GM23338 (cell line): ENCODE measurements at regions not wholly inside any gene's neighbourhood (a gene's known extent, or its start where the extent isn't known, plus 50 kb on each side); places are given as distances from the start of the nearest gene placed in this dataset.

Experiments
- CREB1 ChIP-seq: fragments of 250-450 bp; sonication (Bioruptor Pico); IDR thresholded peaks from 2 replicates; pipeline ENCODE4 v1.5.0; 2020; ENCODE audit warnings: low read depth, mild to moderate bottlenecking, moderate library complexity
- EZH2 ChIP-seq: fragments of 200-600 bp; sonication (generic); IDR thresholded peaks from one replicate; pipeline ENCODE4 v1.8.0; 2017; ENCODE audit warnings: antibody characterized with exemption, mild to moderate bottlenecking, low read depth; ENCODE audit not compliant: unreplicated experiment
- EZH2phosphoT487 ChIP-seq: fragments of 200-600 bp; sonication (generic); IDR thresholded peaks from one replicate; pipeline ENCODE4 v1.8.1; 2018; ENCODE audit warnings: antibody characterized with exemption; ENCODE audit not compliant: unreplicated experiment
- JUNB ChIP-seq: IDR thresholded peaks from one replicate; pipeline ENCODE4 v1.6.1; 2016; ENCODE audit warnings: antibody characterized with exemption; ENCODE audit not compliant: unreplicated experiment
- NANOG ChIP-seq: IDR thresholded peaks from 2 replicates; pipeline ENCODE4 v1.6.1; 2016; ENCODE audit warnings: antibody characterized with exemption, borderline replicate concordance
- POLR2AphosphoS5 ChIP-seq: IDR thresholded peaks from 2 replicates; pipeline ENCODE4 v1.6.1; 2016; ENCODE audit warnings: antibody characterized with exemption, low read depth
- STAT1 ChIP-seq: IDR thresholded peaks from one replicate; pipeline ENCODE4 v1.6.1; 2016; ENCODE audit warnings: antibody characterized with exemption; ENCODE audit not compliant: unreplicated experiment
- ZNF114 ChIP-seq: fragments of 250-450 bp; sonication (Bioruptor Pico); IDR thresholded peaks from 2 replicates; pipeline ENCODE4 v1.5.0; 2020; ENCODE audit warnings: mild to moderate bottlenecking, moderate library complexity
- ZNF331 ChIP-seq: fragments of 250-450 bp; sonication (Bioruptor Pico); IDR thresholded peaks from 2 replicates; pipeline ENCODE4 v1.5.0; 2020; ENCODE audit warnings: low read depth, mild to moderate bottlenecking, moderate library complexity
- TF ChIP-seq, protein P1 (sequence below), 2 experiments: fragments of 200-600 bp in 1 of 2; sonication (generic) in 1 of 2; conservative IDR thresholded peaks; 2 replicates each; pipeline versions ENCODE4 v1.5.1 to v1.6.1; 2016 to 2017; ENCODE audit warnings: antibody characterized with exemption in 2 of 2, low read depth in 2 of 2, mild to moderate bottlenecking in 2 of 2, moderate library complexity in 1 of 2
- TF ChIP-seq, protein P2 (sequence below): IDR thresholded peaks from one replicate; pipeline ENCODE4 v1.6.1; 2018; ENCODE audit warnings: antibody characterized with exemption; ENCODE audit not compliant: unreplicated experiment
- TF ChIP-seq, protein P3 (sequence below): fragments of 250-450 bp; sonication (Bioruptor Pico); IDR thresholded peaks from 2 replicates; pipeline ENCODE4 v1.5.0; 2020; ENCODE audit warnings: mild to moderate bottlenecking, moderate library complexity
- TF ChIP-seq, protein P4 (sequence below): IDR thresholded peaks from 2 replicates; pipeline ENCODE4 v1.6.1; 2016; ENCODE audit warnings: antibody characterized with exemption

DNA sequence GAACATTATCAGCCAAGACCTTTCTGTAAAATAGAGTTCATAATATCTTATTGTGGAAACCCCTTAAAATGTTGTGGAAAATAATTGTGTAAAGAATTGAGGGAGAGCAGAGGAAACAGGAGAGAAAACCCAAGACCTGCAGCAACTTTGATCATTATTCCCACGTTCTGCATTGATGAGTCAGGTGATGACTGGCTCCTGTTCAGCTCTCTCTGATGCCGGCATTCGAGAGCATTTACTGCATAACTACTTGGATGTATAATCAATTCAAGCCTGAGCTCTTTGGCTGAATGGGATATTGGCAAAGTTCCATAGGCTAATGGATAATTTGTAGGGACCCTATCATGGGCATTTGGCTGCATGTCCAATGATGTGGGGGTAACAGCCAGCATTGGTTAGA lies 176.3 kb upstream of the ARID2 start:
- TF ChIP-seq, protein P1, sequence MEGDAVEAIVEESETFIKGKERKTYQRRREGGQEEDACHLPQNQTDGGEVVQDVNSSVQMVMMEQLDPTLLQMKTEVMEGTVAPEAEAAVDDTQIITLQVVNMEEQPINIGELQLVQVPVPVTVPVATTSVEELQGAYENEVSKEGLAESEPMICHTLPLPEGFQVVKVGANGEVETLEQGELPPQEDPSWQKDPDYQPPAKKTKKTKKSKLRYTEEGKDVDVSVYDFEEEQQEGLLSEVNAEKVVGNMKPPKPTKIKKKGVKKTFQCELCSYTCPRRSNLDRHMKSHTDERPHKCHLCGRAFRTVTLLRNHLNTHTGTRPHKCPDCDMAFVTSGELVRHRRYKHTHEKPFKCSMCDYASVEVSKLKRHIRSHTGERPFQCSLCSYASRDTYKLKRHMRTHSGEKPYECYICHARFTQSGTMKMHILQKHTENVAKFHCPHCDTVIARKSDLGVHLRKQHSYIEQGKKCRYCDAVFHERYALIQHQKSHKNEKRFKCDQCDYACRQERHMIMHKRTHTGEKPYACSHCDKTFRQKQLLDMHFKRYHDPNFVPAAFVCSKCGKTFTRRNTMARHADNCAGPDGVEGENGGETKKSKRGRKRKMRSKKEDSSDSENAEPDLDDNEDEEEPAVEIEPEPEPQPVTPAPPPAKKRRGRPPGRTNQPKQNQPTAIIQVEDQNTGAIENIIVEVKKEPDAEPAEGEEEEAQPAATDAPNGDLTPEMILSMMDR (conservative IDR thresholded peaks at IDR 0.05; ENCODE audit: low read depth in 2 of 2): no peak
- TF ChIP-seq EZH2 (no peak), POLR2AphosphoS5 (no peak), CREB1 (CRISPR knock-in tag) (no peak), EZH2phosphoT487 (no peak), ZNF114 (CRISPR knock-in tag) (no peak), STAT1 (no peak), JUNB (no peak), NANOG (no peak), ZNF331 (CRISPR knock-in tag) (no peak)
- TF ChIP-seq, protein P2, sequence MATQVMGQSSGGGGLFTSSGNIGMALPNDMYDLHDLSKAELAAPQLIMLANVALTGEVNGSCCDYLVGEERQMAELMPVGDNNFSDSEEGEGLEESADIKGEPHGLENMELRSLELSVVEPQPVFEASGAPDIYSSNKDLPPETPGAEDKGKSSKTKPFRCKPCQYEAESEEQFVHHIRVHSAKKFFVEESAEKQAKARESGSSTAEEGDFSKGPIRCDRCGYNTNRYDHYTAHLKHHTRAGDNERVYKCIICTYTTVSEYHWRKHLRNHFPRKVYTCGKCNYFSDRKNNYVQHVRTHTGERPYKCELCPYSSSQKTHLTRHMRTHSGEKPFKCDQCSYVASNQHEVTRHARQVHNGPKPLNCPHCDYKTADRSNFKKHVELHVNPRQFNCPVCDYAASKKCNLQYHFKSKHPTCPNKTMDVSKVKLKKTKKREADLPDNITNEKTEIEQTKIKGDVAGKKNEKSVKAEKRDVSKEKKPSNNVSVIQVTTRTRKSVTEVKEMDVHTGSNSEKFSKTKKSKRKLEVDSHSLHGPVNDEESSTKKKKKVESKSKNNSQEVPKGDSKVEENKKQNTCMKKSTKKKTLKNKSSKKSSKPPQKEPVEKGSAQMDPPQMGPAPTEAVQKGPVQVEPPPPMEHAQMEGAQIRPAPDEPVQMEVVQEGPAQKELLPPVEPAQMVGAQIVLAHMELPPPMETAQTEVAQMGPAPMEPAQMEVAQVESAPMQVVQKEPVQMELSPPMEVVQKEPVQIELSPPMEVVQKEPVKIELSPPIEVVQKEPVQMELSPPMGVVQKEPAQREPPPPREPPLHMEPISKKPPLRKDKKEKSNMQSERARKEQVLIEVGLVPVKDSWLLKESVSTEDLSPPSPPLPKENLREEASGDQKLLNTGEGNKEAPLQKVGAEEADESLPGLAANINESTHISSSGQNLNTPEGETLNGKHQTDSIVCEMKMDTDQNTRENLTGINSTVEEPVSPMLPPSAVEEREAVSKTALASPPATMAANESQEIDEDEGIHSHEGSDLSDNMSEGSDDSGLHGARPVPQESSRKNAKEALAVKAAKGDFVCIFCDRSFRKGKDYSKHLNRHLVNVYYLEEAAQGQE: no peak
- TF ChIP-seq, protein P3, sequence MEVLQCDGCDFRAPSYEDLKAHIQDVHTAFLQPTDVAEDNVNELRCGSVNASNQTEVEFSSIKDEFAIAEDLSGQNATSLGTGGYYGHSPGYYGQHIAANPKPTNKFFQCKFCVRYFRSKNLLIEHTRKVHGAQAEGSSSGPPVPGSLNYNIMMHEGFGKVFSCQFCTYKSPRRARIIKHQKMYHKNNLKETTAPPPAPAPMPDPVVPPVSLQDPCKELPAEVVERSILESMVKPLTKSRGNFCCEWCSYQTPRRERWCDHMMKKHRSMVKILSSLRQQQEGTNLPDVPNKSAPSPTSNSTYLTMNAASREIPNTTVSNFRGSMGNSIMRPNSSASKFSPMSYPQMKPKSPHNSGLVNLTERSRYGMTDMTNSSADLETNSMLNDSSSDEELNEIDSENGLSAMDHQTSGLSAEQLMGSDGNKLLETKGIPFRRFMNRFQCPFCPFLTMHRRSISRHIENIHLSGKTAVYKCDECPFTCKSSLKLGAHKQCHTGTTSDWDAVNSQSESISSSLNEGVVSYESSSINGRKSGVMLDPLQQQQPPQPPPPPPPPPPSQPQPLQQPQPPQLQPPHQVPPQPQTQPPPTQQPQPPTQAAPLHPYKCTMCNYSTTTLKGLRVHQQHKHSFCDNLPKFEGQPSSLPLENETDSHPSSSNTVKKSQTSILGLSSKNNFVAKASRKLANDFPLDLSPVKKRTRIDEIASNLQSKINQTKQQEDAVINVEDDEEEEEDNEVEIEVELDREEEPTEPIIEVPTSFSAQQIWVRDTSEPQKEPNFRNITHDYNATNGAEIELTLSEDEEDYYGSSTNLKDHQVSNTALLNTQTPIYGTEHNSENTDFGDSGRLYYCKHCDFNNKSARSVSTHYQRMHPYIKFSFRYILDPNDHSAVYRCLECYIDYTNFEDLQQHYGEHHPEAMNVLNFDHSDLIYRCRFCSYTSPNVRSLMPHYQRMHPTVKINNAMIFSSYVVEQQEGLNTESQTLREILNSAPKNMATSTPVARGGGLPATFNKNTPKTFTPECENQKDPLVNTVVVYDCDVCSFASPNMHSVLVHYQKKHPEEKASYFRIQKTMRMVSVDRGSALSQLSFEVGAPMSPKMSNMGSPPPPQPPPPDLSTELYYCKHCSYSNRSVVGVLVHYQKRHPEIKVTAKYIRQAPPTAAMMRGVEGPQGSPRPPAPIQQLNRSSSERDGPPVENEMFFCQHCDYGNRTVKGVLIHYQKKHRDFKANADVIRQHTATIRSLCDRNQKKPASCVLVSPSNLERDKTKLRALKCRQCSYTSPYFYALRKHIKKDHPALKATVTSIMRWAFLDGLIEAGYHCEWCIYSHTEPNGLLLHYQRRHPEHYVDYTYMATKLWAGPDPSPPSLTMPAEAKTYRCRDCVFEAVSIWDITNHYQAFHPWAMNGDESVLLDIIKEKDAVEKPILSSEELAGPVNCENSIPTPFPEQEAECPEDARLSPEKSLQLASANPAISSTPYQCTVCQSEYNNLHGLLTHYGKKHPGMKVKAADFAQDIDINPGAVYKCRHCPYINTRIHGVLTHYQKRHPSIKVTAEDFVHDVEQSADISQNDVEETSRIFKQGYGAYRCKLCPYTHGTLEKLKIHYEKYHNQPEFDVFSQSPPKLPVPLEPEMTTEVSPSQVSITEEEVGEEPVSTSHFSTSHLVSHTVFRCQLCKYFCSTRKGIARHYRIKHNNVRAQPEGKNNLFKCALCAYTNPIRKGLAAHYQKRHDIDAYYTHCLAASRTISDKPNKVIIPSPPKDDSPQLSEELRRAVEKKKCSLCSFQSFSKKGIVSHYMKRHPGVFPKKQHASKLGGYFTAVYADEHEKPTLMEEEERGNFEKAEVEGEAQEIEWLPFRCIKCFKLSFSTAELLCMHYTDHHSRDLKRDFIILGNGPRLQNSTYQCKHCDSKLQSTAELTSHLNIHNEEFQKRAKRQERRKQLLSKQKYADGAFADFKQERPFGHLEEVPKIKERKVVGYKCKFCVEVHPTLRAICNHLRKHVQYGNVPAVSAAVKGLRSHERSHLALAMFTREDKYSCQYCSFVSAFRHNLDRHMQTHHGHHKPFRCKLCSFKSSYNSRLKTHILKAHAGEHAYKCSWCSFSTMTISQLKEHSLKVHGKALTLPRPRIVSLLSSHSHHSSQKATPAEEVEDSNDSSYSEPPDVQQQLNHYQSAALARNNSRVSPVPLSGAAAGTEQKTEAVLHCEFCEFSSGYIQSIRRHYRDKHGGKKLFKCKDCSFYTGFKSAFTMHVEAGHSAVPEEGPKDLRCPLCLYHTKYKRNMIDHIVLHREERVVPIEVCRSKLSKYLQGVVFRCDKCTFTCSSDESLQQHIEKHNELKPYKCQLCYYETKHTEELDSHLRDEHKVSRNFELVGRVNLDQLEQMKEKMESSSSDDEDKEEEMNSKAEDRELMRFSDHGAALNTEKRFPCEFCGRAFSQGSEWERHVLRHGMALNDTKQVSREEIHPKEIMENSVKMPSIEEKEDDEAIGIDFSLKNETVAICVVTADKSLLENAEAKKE (CRISPR knock-in tag): no peak
- TF ChIP-seq, protein P4, sequence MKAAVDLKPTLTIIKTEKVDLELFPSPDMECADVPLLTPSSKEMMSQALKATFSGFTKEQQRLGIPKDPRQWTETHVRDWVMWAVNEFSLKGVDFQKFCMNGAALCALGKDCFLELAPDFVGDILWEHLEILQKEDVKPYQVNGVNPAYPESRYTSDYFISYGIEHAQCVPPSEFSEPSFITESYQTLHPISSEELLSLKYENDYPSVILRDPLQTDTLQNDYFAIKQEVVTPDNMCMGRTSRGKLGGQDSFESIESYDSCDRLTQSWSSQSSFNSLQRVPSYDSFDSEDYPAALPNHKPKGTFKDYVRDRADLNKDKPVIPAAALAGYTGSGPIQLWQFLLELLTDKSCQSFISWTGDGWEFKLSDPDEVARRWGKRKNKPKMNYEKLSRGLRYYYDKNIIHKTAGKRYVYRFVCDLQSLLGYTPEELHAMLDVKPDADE: no peak
